Fibroblast of mammary gland (primary cell): ENCODE measurements at regions not wholly inside any gene's neighbourhood (a gene's known extent, or its start where the extent isn't known, plus 50 kb on each side); places are given as distances from the start of the nearest gene placed in this dataset.

ENCODE experiments used
- DNase-seq: peaks from one replicate; pipeline ENCODE4 v3.0.0-alpha.2; 2010; ENCODE audit warnings: low read depth
- H3K4me3 ChIP-seq: 2 replicates; pipeline ENCODE4 v1.5.1; 2011; ENCODE audit warnings: low read depth, mild to moderate bottlenecking, low read length, moderate library complexity; ENCODE audit not compliant: control insufficient read depth
- CTCF ChIP-seq: conservative IDR thresholded peaks from 2 replicates; pipeline ENCODE4 v1.5.1; 2011; ENCODE audit warnings: low read depth, low read length, inconsistent platforms; ENCODE audit not compliant: control insufficient read depth, insufficient read depth

DNA sequence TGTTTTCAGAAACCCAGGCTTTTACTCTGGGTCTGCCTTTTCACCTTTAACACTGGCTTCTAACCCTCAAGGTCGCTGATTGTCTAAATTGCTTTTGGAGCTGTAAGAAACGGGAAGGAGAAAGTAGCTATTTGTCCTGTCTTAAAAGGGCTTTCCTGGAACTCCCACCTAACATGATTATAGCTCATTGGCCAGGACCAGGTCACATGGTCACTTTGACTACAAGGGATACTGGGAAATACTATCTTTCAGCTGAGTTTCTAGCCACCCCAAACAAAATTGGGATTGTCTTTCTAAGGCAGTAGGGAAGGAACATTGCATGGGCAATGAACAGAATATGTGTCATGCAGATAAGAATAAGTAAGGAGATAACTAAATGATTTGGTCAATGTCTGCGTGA is 106.7 kb upstream of the ARHGAP24 start:
- DNase-seq: no peak
- TF ChIP-seq CTCF: no peak
- H3K4me3 ChIP-seq: no peak overlapping the region

GRCh38 chr4:85368932-85369331 is 106.0 kb upstream of the ARHGAP24 start:
- no peak overlapping the region for H3K4me3 ChIP-seq
- DNase-seq: no peak
- no peak for TF ChIP-seq CTCF

DNA sequence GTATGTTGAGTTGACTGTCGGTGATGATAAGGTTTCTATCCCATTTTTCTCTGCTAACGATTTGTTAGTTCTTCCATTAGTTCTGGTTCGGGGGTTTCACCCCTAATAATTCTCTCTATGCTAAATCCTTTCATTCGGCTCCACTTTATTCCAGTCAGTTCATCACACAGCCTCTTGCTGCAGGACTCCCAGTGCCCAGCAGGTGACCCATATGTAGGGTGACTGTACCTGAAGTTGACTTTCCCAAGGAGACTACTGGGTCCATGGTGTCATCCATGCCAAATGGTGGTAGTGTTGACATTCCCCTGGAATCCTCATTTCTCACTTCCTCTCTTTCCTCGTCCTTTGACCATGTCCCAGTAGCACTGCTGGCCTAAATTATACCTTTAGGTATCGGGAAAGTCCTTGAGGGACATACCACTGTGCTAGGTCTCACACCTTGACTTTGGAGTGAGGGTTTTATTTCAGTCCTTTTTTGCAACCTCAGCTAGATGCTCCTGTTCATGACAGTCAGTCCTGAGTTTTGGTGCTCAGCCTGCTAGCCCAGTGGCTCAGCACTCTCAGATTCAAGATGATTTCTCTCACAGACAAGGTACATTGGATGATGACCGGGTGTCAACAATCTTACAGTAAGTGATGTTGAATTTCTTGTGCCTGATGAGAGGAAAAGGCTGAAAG is 105.1 kb upstream of the ARHGAP24 start:
- H3K4me3 ChIP-seq: no peak overlapping the region
- no peak for DNase-seq
- no peak for TF ChIP-seq CTCF

- TF ChIP-seq CTCF: peak; percentile 87
- H3K4me3 ChIP-seq: no peak overlapping the region
- DNase-seq: peak; percentile 63
Measured at GRCh38 chr4:85370400-85371032, 104.4 kb upstream of the ARHGAP24 start.

- TF ChIP-seq CTCF: no peak
- DNase-seq: no peak
- H3K4me3 ChIP-seq: no peak overlapping the region
Measured at GRCh38 chr4:85372966-85373365, 102.0 kb upstream of the ARHGAP24 start.

DNA sequence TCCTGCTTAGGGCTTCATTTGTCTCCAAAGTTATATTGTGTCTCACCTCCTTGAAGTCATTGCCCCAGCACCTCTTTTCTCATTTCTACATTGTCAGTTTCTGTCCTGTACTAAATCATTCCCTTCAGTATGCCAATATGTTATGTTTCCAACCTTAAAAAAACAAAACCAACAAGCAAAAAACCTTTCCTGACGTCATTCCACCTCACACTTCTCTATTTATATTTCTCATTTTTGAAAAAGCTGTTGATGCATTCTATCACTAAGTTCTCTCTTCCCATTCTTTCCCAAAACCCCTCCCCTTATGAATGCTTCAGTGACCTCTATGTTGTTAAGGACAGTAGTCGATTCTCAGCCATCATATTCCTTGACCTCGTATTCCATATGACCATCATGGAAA is 98.7 kb upstream of the ARHGAP24 start:
- no peak for TF ChIP-seq CTCF

More for the DNA sequence above, 98.7 kb upstream of the ARHGAP24 start:
- no peak for DNase-seq
- no peak overlapping the region for H3K4me3 ChIP-seq
